OCI-LY7 (cell line): ENCODE measurements at regions not wholly inside any gene's neighbourhood (a gene's known extent, or its start where the extent isn't known, plus 50 kb on each side); places are given as distances from the start of the nearest gene placed in this dataset.

Experiments used
- BruUV-seq: library from RNA; stranded (reverse); fragments of 400-500 nt; replicated peaks from 2 replicates; lab custom pipeline; 2021; lab: Mats Ljungman, UMichigan
- CTCF ChIA-PET: fragments of 300-600 bp; sonication (Branson Sonifier 250); formaldehyde crosslinking; loops from one replicate; lab custom pipeline; 2022; ENCODE audit warnings: antibody characterized with exemption; ENCODE audit not compliant: unreplicated experiment; lab: Charles Lee
- POLR2A ChIA-PET: fragments of 300-600 bp; sonication (Branson Sonifier 250); formaldehyde crosslinking; loops from one replicate; lab custom pipeline; 2022; ENCODE audit warnings: antibody characterized with exemption; lab: Charles Lee
- DNase-seq: peaks from one replicate; pipeline ENCODE4 v3.0.0-alpha.2; 2015; ENCODE audit warnings: low spot score
- H2AFZ ChIP-seq: fragments of 200-600 bp; sonication (generic), shearing (Covaris generic); 2 replicates; pipeline ENCODE4 v1.6.1; 2014; ENCODE audit warnings: mild to moderate bottlenecking, antibody characterized with exemption, low read length, moderate library complexity
- H3K27ac ChIP-seq: fragments of 200-600 bp; sonication (generic); 2 replicates; pipeline ENCODE4 v1.5.1; 2014; ENCODE audit warnings: mixed run types, low read depth, mild to moderate bottlenecking, moderate library complexity, low read length, inconsistent platforms; ENCODE audit not compliant: poor library complexity, severe bottlenecking
- H3K36me3 ChIP-seq: fragments of 200-600 bp; sonication (generic); 2 replicates; pipeline ENCODE4 v1.6.1; 2014; ENCODE audit warnings: mild to moderate bottlenecking, antibody characterized with exemption, low read length, moderate library complexity, mixed read lengths; ENCODE audit not compliant: insufficient read depth
- H3K4me1 ChIP-seq: fragments of 200-600 bp; sonication (generic); 2 replicates; pipeline ENCODE4 v1.5.1; 2014; ENCODE audit warnings: mild to moderate bottlenecking, low read length; ENCODE audit not compliant: insufficient read depth, poor library complexity, severe bottlenecking
- H3K4me2 ChIP-seq: fragments of 200-600 bp; sonication (generic); 2 replicates; pipeline ENCODE4 v1.6.1; 2014; ENCODE audit warnings: mild to moderate bottlenecking, low read length
- H3K4me3 ChIP-seq: fragments of 200-600 bp; sonication (generic); 2 replicates; pipeline ENCODE4 v1.5.1; 2014; ENCODE audit warnings: mild to moderate bottlenecking, low read depth, low read length; ENCODE audit not compliant: poor library complexity, severe bottlenecking
- H3K79me2 ChIP-seq: fragments of 200-600 bp; sonication (generic); 2 replicates; pipeline ENCODE4 v1.6.1; 2016; ENCODE audit warnings: low read depth, mild to moderate bottlenecking, low read length, moderate library complexity, mixed read lengths; ENCODE audit not compliant: insufficient read depth
- H3K9me2 ChIP-seq: fragments of 200-600 bp; sonication (generic); 2 replicates; pipeline ENCODE4 v1.6.1; 2016; ENCODE audit warnings: mild to moderate bottlenecking, low read length, mixed read lengths; ENCODE audit not compliant: insufficient read depth
- H3K9me3 ChIP-seq: fragments of 200-600 bp; sonication (generic); 2 replicates; pipeline ENCODE4 v1.6.1; 2014; ENCODE audit warnings: mild to moderate bottlenecking, mixed run types, low read length, mixed read lengths
- H4K20me1 ChIP-seq: fragments of 200-600 bp; sonication (generic); 2 replicates; pipeline ENCODE4 v1.6.1; 2014; ENCODE audit warnings: mild to moderate bottlenecking, antibody characterized with exemption, low read length, moderate library complexity, mixed read lengths; ENCODE audit not compliant: insufficient read depth
- CTCF ChIP-seq: fragments of 200-600 bp; sonication (generic); conservative IDR thresholded peaks from 2 replicates; pipeline ENCODE4 v1.5.1; 2014; ENCODE audit warnings: mild to moderate bottlenecking, antibody characterized with exemption, low read length, moderate library complexity, mixed read lengths
- EZH2phosphoT487 ChIP-seq: fragments of 200-600 bp; sonication (generic); IDR thresholded peaks from 2 replicates; pipeline ENCODE4 v1.6.1; 2018; ENCODE audit warnings: low read depth, borderline replicate concordance, mild to moderate bottlenecking, mixed run types, antibody characterized with exemption, low read length, moderate library complexity, mixed read lengths
- intact Hi-C: fragments of 100-400 bp; cut with micrococcal nuclease; formaldehyde crosslinking; loops from one replicate; pipeline ENCODE4 v1.10.0; 2022; ENCODE audit not compliant: unreplicated experiment

GRCh38 chr6:98287876-98288275, 546.5 kb upstream of the POU3F2 start:
- DNase-seq = no peak
- BruUV-seq = no TSS peak
- H2AFZ ChIP-seq = no peak overlapping the region
- H3K4me1 ChIP-seq = no peaks in the 10 kb centered on the region
- H3K4me3 ChIP-seq = no peak overlapping the region
- H3K4me2 ChIP-seq = no peak overlapping the region
- ChIA-PET CTCF (no interaction called here), POLR2A (no interaction called here)
- H3K9me3 ChIP-seq = no peaks in the 10 kb centered on the region
- intact Hi-C loops = no loop called here
- no peaks in the 10 kb centered on the region for H3K9me2 ChIP-seq
- H3K27ac ChIP-seq = no peak overlapping the region
- no peaks in the 10 kb centered on the region for H3K79me2 ChIP-seq
- TF ChIP-seq EZH2phosphoT487 = no peak
- TF ChIP-seq CTCF = no peak
- H3K36me3 ChIP-seq = no peaks in the 10 kb centered on the region
- no peaks in the 10 kb centered on the region for H4K20me1 ChIP-seq

GRCh38 chr6:98292810-98293209, 541.6 kb upstream of the POU3F2 start:
- no peaks in the 10 kb centered on the region; the same call in 1 of the 2 replicates for H3K9me2 ChIP-seq
- H3K4me3 ChIP-seq = no peak overlapping the region
- intact Hi-C loops = no loop called here
- H2AFZ ChIP-seq = no peak overlapping the region
- H3K9me3 ChIP-seq = no peaks in the 10 kb centered on the region
- POLR2A ChIA-PET = no interaction called here
- CTCF ChIA-PET = no interaction called here
- H3K36me3 ChIP-seq = no peaks in the 10 kb centered on the region
- H3K4me1 ChIP-seq = no peaks in the 10 kb centered on the region
- H4K20me1 ChIP-seq = no peaks in the 10 kb centered on the region
- no peak for DNase-seq
- no peak overlapping the region for H3K27ac ChIP-seq
- TF ChIP-seq CTCF (no peak), EZH2phosphoT487 (no peak)
- no peak overlapping the region for H3K4me2 ChIP-seq
- BruUV-seq = no TSS peak
- no peaks in the 10 kb centered on the region for H3K79me2 ChIP-seq

GRCh38 chr6:98295515-98296175, 538.7 kb upstream of the POU3F2 start:
- Histone ChIP-seq H2AFZ (no peak overlapping the region), H4K20me1 (no peaks in the 10 kb centered on the region), H3K9me2 (no peaks in the 10 kb centered on the region; the same call in 1 of the 2 replicates), H3K9me3 (no peaks in the 10 kb centered on the region), H3K36me3 (no peaks in the 10 kb centered on the region), H3K4me1 (no peaks in the 10 kb centered on the region), H3K4me2 (no peak overlapping the region), H3K4me3 (no peak overlapping the region), H3K79me2 (no peaks in the 10 kb centered on the region), H3K27ac (no peak overlapping the region)
- no TSS peak for BruUV-seq
- ChIA-PET CTCF (no interaction called here), POLR2A (interaction anchor here (0.6 kb wide), 2 partner anchors 18 to 30 kb away, joined by 3 to 5 read pairs; no protein-coding TSS in a partner anchor)
- TF ChIP-seq EZH2phosphoT487 (no peak), CTCF (no peak)
- DNase-seq = no peak
- intact Hi-C loops = no loop called here
